GM23338 (cell line): ENCODE measurements at regions not wholly inside any gene's neighbourhood (a gene's known extent, or its start where the extent isn't known, plus 50 kb on each side); places are given as distances from the start of the nearest gene placed in this dataset.

Experiments used
- ATAC-seq: fragments of 200-7000 bp; cut with Tn5 transposase; 3 replicates; pipeline ENCODE4 v1.9.1; 2020
- DNase-seq: peaks from one replicate; pipeline ENCODE4 v3.0.0-alpha.2; 2015; ENCODE audit warnings: low spot score
- H2AFZ ChIP-seq: fragments of 200-600 bp; sonication (generic); 2 replicates; pipeline ENCODE4 v1.8.0; 2016; ENCODE audit warnings: antibody characterized with exemption, mild to moderate bottlenecking, moderate library complexity
- H3F3A ChIP-seq: fragments of 200-600 bp; sonication (generic); replicated peaks from 2 replicates; pipeline ENCODE4 v1.8.0; 2017; ENCODE audit warnings: antibody characterized with exemption, mixed run types, low read depth
- H3K27ac ChIP-seq: fragments of 200-600 bp; sonication (generic); 2 replicates; pipeline ENCODE4 v1.6.1; 2016; ENCODE audit warnings: low read depth
- H3K27me3 ChIP-seq: fragments of 200-600 bp; sonication (generic); 2 replicates; pipeline ENCODE4 v1.8.0; 2016; ENCODE audit warnings: mild to moderate bottlenecking, mixed run types, moderate library complexity; ENCODE audit not compliant: insufficient read depth
- H3K36me3 ChIP-seq: fragments of 200-600 bp; sonication (generic); 2 replicates; pipeline ENCODE4 v1.8.0; 2016; ENCODE audit warnings: mild to moderate bottlenecking; ENCODE audit not compliant: insufficient read depth
- H3K4me1 ChIP-seq: fragments of 200-600 bp; sonication (generic); 2 replicates; pipeline ENCODE4 v1.8.0; 2016; ENCODE audit warnings: mild to moderate bottlenecking, moderate library complexity; ENCODE audit not compliant: insufficient read depth
- H3K4me2 ChIP-seq: fragments of 200-600 bp; sonication (generic); 2 replicates; pipeline ENCODE4 v1.7.1; 2017; ENCODE audit warnings: mixed run types
- H3K4me3 ChIP-seq: fragments of 200-600 bp; sonication (generic); 2 replicates; pipeline ENCODE4 v1.6.1; 2016; ENCODE audit warnings: mixed run types
- H3K79me2 ChIP-seq: fragments of 200-600 bp; sonication (generic); replicated peaks from 2 replicates; pipeline ENCODE4 v1.8.0; 2017; ENCODE audit warnings: mild to moderate bottlenecking; ENCODE audit not compliant: insufficient read depth
- H3K9me2 ChIP-seq: fragments of 200-600 bp; sonication (generic); 2 replicates; pipeline ENCODE4 v1.8.0; 2017; ENCODE audit not compliant: insufficient read depth
- H4K20me1 ChIP-seq: fragments of 200-600 bp; sonication (generic); replicated peaks from 2 replicates; pipeline ENCODE4 v1.8.0; 2017; ENCODE audit warnings: mild to moderate bottlenecking; ENCODE audit not compliant: insufficient read depth
- H3K27ac Mint-ChIP-seq: 2 replicates; pipeline ENCODE4 v1.8.0; 2020; ENCODE audit warnings: inconsistent platforms, mild to moderate bottlenecking, moderate library complexity, mixed read lengths
- H3K27me3 Mint-ChIP-seq: 3 replicates; pipeline ENCODE4 v1.8.0; 2022; ENCODE audit warnings: low read depth, mild to moderate bottlenecking, moderate library complexity, mixed read lengths, inconsistent platforms; ENCODE audit not compliant: insufficient read depth, poor library complexity
- H3K36me3 Mint-ChIP-seq: 3 replicates; pipeline ENCODE4 v1.8.0; 2021; ENCODE audit warnings: low read depth, mild to moderate bottlenecking, inconsistent platforms, moderate library complexity, mixed read lengths
- H3K4me1 Mint-ChIP-seq: 3 replicates; pipeline ENCODE4 v1.8.0; 2020; ENCODE audit warnings: mild to moderate bottlenecking, inconsistent platforms, mixed read lengths
- H3K4me3 Mint-ChIP-seq: 3 replicates; pipeline ENCODE4 v1.8.0; 2021; ENCODE audit warnings: moderate library complexity, mild to moderate bottlenecking, inconsistent platforms, mixed read lengths
- H3K9me3 Mint-ChIP-seq: 3 replicates; pipeline ENCODE4 v1.8.0; 2020; ENCODE audit warnings: moderate library complexity, mild to moderate bottlenecking, inconsistent platforms, mixed read lengths
- CREB1 ChIP-seq: fragments of 250-450 bp; sonication (Bioruptor Pico); IDR thresholded peaks from 2 replicates; pipeline ENCODE4 v1.5.0; 2020; ENCODE audit warnings: low read depth, mild to moderate bottlenecking, moderate library complexity
- CTCF ChIP-seq, 2 experiments: fragments of 200-600 bp in 1 of 2; sonication (generic) in 1 of 2; conservative IDR thresholded peaks; 2 replicates each; pipeline versions ENCODE4 v1.5.1 to v1.6.1; 2016 to 2017; ENCODE audit warnings: antibody characterized with exemption in 2 of 2, low read depth in 2 of 2, mild to moderate bottlenecking in 2 of 2, moderate library complexity in 1 of 2
- ETS1 ChIP-seq: IDR thresholded peaks from 2 replicates; pipeline ENCODE4 v1.6.1; 2016; ENCODE audit warnings: antibody characterized with exemption
- EZH2 ChIP-seq: fragments of 200-600 bp; sonication (generic); IDR thresholded peaks from one replicate; pipeline ENCODE4 v1.8.0; 2017; ENCODE audit warnings: antibody characterized with exemption, mild to moderate bottlenecking, low read depth; ENCODE audit not compliant: unreplicated experiment
- EZH2phosphoT487 ChIP-seq: fragments of 200-600 bp; sonication (generic); IDR thresholded peaks from one replicate; pipeline ENCODE4 v1.8.1; 2018; ENCODE audit warnings: antibody characterized with exemption; ENCODE audit not compliant: unreplicated experiment
- JUNB ChIP-seq: IDR thresholded peaks from one replicate; pipeline ENCODE4 v1.6.1; 2016; ENCODE audit warnings: antibody characterized with exemption; ENCODE audit not compliant: unreplicated experiment
- POLR2AphosphoS5 ChIP-seq: IDR thresholded peaks from 2 replicates; pipeline ENCODE4 v1.6.1; 2016; ENCODE audit warnings: antibody characterized with exemption, low read depth
- REST ChIP-seq: IDR thresholded peaks from one replicate; pipeline ENCODE4 v1.6.1; 2018; ENCODE audit warnings: antibody characterized with exemption; ENCODE audit not compliant: unreplicated experiment
- STAT1 ChIP-seq: IDR thresholded peaks from one replicate; pipeline ENCODE4 v1.6.1; 2016; ENCODE audit warnings: antibody characterized with exemption; ENCODE audit not compliant: unreplicated experiment
- ZNF114 ChIP-seq: fragments of 250-450 bp; sonication (Bioruptor Pico); IDR thresholded peaks from 2 replicates; pipeline ENCODE4 v1.5.0; 2020; ENCODE audit warnings: mild to moderate bottlenecking, moderate library complexity
- ZNF331 ChIP-seq: fragments of 250-450 bp; sonication (Bioruptor Pico); IDR thresholded peaks from 2 replicates; pipeline ENCODE4 v1.5.0; 2020; ENCODE audit warnings: low read depth, mild to moderate bottlenecking, moderate library complexity
- ZNF462 ChIP-seq: fragments of 250-450 bp; sonication (Bioruptor Pico); IDR thresholded peaks from 2 replicates; pipeline ENCODE4 v1.5.0; 2020; ENCODE audit warnings: mild to moderate bottlenecking, moderate library complexity

GRCh38 chr20:19141998-19142397 is 70.4 kb upstream of the SLC24A3 start:
- Mint-ChIP-seq H3K4me1 (no peaks in the 10 kb centered on the region), H3K9me3 (peaks cover 46% of the 10 kb centered on the region)
- no peak overlapping the region for H3K27ac ChIP-seq

More at GRCh38 chr20:19141998-19142397, 70.4 kb upstream of the SLC24A3 start:
- no peaks in the 10 kb centered on the region for H4K20me1 ChIP-seq
- Mint-ChIP-seq H3K27ac (no peak overlapping the region), H3K4me3 (no peak overlapping the region), H3K27me3 (no peaks in the 10 kb centered on the region), H3K36me3 (peaks cover 15% of the 10 kb centered on the region)
- DNase-seq (no peak), ATAC-seq (no peak)
- 0 out of 2 replicates have a peak, but pooled peaks cover 6% of the 10 kb centered on the region for H3K36me3 ChIP-seq
- H2AFZ ChIP-seq = no peak overlapping the region
- H3K79me2 ChIP-seq = no peaks in the 10 kb centered on the region
- no peak overlapping the region for H3K4me2 ChIP-seq
- no peaks in the 10 kb centered on the region for H3F3A ChIP-seq
- no peaks in the 10 kb centered on the region for H3K27me3 ChIP-seq
- H3K9me2 ChIP-seq = peaks cover 3% of the 10 kb centered on the region; the same call in 1 of the 2 replicates
- H3K4me3 ChIP-seq = no peak overlapping the region
- TF ChIP-seq CTCF (conservative IDR thresholded peaks at IDR 0.05; ENCODE audit: low read depth in 2 of 2) = no peak
- TF ChIP-seq ZNF114 (CRISPR knock-in tag) = no peak
- TF ChIP-seq JUNB = no peak
- TF ChIP-seq EZH2phosphoT487 = no peak
- no peak for TF ChIP-seq ZNF331 (CRISPR knock-in tag)
- TF ChIP-seq POLR2AphosphoS5 = no peak
- no peak for TF ChIP-seq EZH2
- no peak for TF ChIP-seq REST
- no peak for TF ChIP-seq ETS1
- TF ChIP-seq CREB1 (CRISPR knock-in tag) = no peak
- TF ChIP-seq STAT1 = no peak
- TF ChIP-seq ZNF462 = no peak
- no peaks in the 10 kb centered on the region for H3K4me1 ChIP-seq
